ENCODE measurements at regions not wholly inside any gene's neighbourhood (a gene's known extent, or its start where the extent isn't known, plus 50 kb on each side); places are given as distances from the start of the nearest gene placed in this dataset.
A peak's percentile ranks its signal among the peaks of the same experiment; 100 is the strongest.
"Not testable (repeated sequence)": the region's sequence is repeated elsewhere in the genome, so short reads cannot be mapped to it uniquely, and the experiment has no call there.

DNA sequence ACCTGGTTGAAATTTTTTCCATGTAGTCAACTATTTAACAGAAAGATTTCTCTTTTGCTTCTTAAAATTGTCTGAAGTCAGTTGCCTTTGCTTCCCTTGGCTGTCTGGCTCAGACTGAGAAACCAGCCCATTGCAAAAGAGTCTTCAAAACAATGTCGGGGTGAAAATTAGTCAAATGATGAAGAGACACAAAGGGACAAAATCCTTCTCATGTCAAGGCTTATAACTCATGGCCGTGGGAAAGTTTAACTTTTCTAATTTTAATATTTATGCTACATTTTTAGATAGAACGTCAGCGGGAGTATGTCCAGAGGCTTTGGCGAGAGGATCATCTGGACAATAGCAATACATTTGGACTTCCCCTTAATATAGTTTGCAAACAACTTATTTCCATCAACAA lies 127.2 kb downstream of the CD164 start:
- no peak for DNase-seq (ENCODE audit: low read depth, low spot score)

DNA sequence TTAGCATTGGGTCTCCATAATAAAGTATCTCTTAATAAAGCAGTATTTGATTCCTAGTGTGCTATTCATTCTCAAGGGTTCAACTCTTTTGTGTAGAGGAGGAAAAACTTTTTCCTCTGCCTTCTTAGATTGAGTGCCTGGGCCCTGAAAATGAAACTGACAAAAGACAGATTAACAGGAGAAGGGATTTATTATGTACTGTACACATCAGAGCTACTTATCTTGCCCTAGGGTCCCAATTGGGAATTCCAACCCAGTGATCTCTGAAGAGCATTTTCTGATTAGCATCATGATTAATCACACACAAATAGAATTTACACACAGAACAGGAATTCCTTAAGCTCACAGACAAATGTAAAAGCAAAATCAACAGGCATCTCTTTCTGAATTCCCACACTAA lies 128.9 kb downstream of the CD164 start:
- no peak for DNase-seq (ENCODE audit: low read depth, low spot score)

DNA sequence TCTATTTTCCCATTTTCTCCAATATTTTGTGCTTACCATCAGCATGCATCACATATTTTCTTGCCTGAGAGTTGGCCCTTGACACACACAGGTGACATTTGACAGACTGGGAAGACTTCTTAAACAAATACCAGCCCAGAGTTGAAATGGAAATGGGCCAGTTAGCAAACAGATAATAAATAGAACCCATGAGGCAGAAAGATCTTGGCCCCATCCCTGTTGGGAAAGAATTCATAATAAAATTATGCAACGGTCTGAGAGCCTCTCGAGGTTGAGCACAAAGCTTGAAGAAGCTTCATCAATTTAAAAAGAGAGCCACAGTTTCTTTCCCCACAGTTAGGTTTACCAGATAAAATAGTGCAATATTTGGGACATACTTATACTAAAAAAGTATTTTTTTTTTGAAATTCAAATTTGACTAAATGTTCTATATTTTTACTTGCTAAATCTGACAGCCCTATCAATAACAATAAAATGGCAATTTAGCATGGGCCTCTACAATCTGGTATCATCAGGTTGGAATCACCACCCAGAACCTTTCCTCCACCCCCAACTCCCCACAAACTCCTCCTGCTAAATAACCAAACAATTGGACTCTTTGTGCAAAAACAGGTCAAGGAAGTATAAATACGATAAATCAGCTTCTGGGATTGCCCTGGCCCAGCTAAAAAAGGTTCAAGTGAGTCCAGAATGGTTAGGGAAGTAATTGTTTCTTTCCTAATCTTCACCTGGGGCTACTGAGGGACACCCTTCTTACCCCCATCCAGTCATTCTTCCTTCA lies 129.8 kb downstream of the CD164 start:
- no peak for DNase-seq (ENCODE audit: low read depth, low spot score)

DNA sequence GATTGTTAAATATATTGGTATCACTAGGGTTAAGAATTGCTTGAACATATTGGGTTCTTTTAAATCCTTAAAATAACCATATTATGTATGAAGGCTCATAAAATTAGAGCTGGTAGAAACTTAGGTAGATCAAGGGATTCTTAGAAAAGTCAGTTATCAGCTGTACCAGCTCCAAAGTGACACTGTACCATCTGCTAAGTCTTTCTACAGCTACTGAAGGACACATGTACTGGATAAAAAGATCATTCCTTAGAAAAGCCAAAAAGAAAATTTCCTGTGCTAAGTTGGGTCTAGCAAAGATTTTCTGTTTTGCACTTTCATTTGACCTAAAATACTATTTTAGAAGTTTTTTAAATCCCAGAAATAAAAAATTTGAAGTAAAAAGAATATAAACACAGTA lies 130.4 kb downstream of the CD164 start:
- DNase-seq (ENCODE audit: low read depth, low spot score), result no peak

DNA sequence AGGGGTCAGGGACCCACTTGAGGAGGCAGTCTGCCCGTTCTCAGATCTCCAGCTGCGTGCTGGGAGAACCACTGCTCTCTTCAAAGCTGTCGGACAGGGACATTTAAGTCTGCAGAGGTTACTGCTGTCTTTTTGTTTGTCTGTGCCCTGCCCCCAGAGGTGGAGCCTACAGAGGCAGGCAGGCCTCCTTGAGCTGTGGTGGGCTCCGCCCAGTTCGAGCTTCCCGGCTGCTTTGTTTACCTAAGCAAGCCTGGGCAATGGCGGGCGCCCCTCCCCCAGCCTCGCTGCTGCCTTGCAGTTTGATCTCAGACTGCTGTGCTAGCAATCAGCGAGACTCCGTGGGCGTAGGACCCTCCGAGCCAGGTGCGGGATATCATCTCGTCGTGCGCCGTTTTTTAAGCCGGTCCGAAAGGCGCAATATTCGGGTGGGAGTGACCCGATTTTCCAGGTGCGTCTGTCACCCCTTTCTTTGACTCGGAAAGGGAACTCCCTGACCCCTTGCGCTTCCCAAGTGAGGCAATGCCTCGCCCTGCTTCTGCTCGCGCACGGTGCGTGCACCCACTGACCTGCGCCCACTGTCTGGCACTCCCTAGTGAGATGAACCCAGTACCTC lies 131.6 kb downstream of the CD164 start:
- not testable (repeated sequence) for DNase-seq (ENCODE audit: low read depth, low spot score)

GRCh38 chr6:109243863-109244825 lies 138.1 kb downstream of the CD164 start:
- DNase-seq (ENCODE audit: low read depth, low spot score), result no peak

- no peak for DNase-seq (ENCODE audit: low read depth, low spot score)
These were observed 139.3 kb downstream of the CD164 start for GRCh38 chr6:109242925-109243324.

DNA sequence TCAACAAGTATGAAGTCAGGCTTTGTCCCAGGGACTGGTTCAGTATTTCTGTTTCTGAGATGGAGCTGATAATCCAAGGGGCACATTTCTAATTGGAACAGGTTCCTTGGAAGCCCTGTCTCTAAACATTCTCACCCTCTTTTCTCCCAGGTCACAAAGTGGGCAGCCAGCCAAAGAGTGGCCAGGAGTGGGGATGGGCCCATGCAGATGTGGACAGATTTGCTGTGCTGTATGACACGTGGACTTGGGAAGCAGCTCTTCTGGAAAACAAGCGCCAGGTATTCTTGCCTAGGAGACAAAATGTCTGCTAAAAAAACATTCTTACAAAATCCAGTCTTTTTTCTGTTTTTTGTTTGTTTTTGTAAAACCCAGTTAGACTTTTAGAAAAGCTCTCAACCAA lies 140.2 kb downstream of the CD164 start:
- DNase-seq (ENCODE audit: low read depth, low spot score), result no peak

GRCh38 chr6:109241199-109241598 lies 141.1 kb downstream of the CD164 start:
- no peak for DNase-seq (ENCODE audit: low read depth, low spot score)

DNA sequence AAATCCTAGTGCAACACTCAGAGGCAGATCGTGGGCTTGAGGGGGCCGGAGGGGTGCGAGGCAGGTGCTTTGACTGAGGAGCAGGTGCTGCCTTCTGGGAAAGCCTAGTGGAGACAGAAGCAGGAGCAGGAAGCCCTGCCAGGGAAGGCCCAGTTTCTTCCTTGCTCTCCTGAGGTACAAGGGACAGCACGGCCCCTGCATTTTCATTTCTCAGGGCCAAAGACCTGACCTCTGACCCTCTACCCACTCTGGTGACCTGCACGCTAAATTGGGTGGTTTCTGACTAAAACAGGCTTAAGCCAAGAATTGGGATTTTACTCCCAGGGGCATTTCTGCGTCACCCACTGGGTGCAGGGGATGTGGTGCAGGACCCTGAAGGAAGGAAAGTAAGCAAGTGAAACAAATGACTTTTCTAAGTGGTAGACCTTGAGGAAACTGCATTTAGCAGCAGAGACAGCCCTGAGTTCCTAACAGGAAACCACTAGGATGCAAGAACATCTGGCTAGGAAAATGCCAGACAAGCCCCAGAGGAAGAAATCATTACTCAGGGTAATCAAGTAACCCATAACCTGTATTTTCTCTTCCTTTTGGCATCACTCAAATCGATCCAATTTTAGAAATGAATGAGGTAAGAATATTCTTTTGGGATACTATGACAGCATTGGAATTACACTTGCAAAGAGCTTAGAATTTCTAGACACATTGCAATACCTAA lies 141.7 kb downstream of the CD164 start:
- no peak for DNase-seq (ENCODE audit: low read depth, low spot score)

DNA sequence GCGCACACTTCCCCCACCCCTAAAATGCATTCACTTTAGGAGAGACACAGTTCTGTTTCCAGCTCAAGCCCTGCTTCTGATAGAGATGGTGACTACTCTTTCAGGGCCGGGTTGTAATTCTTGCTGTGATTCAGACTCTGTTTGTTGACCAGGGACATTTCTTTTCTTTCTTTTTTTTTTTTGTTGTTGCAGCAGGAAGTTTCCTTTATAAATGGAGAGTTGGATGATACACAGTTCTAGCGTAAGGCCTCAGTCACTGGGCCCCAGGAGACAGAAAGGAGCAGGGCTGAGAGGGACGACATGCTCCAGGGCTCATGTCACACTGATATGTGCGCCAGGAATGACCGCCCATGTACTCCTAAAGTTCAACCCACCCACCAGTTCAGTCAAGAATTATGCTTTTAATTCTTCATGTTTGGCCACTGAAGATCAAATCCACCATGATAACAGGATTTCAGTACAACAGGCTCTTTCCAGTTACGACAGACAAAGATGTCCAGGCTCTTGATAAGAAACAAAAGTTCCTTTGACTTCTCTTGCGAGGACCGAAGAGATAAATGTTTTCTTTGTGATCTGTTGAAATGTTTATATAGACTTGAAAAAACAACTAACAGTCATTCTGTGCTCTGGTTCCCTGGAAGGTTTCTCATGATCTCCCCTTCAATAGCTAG lies 142.5 kb downstream of the CD164 start:
- peak; percentile 20 for DNase-seq (ENCODE audit: low read depth, low spot score)

DNA sequence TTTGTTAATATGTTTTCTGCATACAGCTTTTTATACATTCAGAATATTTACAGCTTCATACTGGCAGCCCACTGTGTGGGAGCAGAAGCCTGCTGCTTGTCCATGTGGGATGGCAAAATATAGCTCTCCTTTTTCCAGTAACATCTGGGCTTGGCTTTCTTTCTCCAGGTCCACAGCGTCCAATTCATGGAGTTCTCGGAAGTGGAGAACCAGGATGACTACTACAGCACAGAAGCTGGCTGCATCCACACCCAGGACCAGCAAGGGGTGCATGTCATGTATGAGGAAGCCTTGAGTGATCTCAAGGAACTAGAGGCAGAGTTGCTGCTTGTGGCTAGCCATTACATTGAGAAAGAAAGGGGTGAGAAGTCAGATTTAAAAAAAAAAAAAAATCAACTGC lies 143.1 kb downstream of the CD164 start:
- no peak for DNase-seq (ENCODE audit: low read depth, low spot score)

- no peak for DNase-seq (ENCODE audit: low read depth, low spot score)
These were observed 143.1 kb downstream of the CEP57L1 start for GRCh38 chr6:109238396-109238795.

- no peak for DNase-seq (ENCODE audit: low read depth, low spot score)
These were observed 142.7 kb downstream of the CEP57L1 start for GRCh38 chr6:109237986-109238329.

DNA sequence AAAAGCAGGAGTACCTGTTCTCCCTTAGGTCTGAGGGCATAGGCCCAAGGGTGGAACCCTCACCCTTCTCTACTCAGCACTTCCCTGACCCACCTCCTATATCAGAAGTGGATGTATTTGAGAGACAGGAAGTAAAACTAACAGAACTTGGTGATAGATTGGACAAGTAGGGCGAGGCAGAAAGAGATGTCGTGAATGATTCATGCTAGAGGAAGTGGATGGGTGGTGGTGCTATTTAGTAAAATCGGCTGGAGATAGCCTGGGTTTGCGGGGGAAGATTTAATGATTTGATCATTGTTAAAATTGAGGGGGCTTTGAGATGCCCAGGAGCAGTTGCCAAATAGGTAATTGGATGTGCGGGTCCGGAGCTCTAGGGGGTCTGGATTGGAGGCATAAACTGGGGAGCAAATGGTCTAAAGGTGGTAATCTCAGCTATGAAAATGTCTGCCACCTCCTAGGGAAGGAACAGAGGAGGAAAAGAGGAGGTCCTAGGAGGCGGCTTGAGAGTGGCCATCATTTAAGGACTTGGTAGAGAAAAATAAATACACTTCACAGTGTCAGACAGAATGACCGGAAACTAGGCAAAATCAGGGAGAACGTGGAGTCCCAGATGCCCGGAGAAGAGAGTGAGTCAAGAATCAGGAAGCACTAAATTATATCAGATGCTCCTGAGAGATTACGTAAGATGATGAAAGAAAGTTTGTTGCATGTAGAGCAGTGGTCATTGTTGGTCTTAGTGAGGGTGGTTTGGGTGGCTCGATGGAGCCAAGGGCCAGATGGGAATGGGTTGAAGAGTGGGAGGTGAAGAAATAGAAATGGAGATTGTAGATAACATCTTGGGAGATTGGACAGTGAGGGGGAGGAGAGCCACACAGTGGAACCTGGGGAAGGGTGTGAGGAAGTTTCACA lies 142.0 kb downstream of the CEP57L1 start:
- no peak for DNase-seq (ENCODE audit: low read depth, low spot score)

DNA sequence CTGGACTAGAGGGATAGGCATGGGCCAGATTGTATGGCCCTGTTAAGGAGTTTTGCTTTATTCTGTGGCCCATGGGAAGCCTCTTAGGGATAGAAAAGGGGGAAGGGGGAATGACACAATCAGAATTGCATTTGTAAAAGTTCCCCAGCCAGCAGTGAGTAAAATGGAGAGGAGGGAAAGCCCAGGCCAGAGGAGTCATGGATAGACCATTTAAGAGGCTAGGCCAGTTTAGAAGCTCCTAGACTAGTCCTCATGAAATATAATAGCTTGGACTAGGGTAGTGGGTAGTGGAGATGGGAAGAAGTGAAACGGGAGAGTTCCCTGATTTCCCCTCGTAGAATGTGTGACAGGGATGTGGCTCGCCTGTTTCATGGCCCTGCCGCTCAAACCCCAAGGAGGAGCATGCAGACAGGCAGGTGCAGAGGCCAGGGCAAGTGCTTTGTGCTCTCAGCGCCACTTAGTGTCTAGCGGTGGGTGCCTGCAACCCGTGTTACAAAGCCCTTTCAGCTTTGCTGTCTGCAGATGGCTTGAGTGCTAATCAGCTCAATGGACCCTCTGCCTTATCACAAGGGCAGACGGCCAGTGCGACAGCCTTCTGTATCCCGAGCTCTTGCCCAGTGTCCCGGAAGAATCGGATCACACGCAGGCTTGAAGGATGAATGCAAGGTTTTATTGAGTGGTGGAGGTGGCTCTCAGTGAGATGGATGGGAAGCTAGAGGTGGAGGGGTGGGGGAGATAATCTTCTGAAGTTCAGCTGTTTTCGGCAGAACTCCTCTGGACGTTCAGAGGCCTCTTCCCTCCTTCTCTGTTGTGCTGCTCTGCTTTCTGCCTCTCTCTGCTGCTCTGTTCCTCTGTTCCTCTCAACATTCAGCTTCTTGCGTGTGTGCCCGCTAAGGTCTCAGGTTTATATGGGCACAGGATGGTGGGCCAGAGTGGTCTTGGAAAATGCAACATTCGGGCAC lies 141.1 kb downstream of the CEP57L1 start:
- DNase-seq (ENCODE audit: low read depth, low spot score), result no peak

DNA sequence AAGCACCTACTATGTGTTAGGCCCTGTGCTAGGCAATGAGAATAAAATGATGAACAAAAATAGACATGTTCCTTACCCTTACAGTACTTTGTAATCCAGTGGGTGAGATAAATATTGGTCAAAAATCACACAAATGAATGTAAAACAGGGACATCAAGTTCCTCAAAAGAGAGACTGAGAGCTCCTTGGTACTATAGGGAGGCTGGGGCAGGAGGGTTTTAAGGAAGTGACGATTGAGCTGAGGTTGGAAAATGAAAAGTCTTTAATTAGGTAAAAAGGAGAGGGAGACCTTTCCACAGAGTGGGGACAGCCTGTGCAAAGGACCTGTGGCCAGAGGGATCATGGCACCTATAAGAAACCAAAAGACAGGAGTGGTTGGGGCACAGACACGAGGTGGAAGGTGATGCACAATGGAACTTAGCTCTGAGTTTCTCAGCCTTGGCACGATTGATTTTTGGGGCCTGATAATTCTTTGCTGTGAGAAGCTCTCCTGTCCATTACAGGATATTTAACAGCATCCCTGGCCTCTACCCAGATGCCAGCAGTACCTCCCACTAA lies 140.3 kb downstream of the CEP57L1 start:
- no peak for DNase-seq (ENCODE audit: low read depth, low spot score)

DNA sequence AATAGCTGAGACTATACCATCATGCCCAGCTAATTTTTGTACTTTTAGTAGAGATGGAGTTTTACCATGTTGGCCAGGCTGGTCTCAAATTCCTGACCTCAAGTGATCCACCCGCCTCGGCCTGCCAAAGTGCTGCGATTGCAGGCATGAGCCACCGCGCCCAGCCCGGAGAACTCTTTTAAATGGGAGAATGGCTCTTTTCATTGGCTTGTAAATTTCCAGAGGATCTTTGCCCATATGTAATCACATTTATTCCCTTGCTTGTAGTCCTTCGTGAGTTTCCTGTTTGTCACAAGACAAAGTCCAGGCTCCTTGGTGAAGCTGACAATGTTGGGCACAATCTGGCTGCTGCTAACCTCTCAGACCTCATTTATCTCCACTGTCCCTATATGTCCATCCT lies 135.1 kb downstream of the CEP57L1 start:
- DNase-seq (ENCODE audit: low read depth, low spot score), result no peak

- DNase-seq (ENCODE audit: low read depth, low spot score), result no peak
These were observed 134.2 kb downstream of the CEP57L1 start for GRCh38 chr6:109229536-109229935.

All from brain pericyte (primary cell).